Esophagus (tissue), 2 donors: ENCODE measurements at regions not wholly inside any gene's neighbourhood (a gene's known extent, or its start where the extent isn't known, plus 50 kb on each side); places are given as distances from the start of the nearest gene placed in this dataset.

Experiments used
- H3K27ac ChIP-seq, 2 donors: one replicate each; pipeline ENCODE4 v1.5.1; 2013; ENCODE audit warnings: low read depth in 2 of 2, mild to moderate bottlenecking in 2 of 2, inconsistent platforms in 1 of 2, low read length in 1 of 2, moderate library complexity in 1 of 2
- H3K27me3 ChIP-seq, 2 donors: one replicate each; pipeline ENCODE4 v1.6.1; 2013; ENCODE audit warnings: low read length in 2 of 2, control low read depth in 1 of 2, mild to moderate bottlenecking in 1 of 2; ENCODE audit not compliant: insufficient read depth in 2 of 2, control insufficient read depth in 1 of 2
- H3K36me3 ChIP-seq, 2 donors: one replicate each; pipeline ENCODE4 v1.6.1; 2013; ENCODE audit warnings: low read length in 1 of 2; ENCODE audit not compliant: control insufficient read depth in 2 of 2, insufficient read depth in 2 of 2
- H3K4me1 ChIP-seq, 2 donors: one replicate each; pipeline ENCODE4 v1.6.1; 2013; ENCODE audit warnings: low read length in 1 of 2; ENCODE audit not compliant: control insufficient read depth in 2 of 2, insufficient read depth in 2 of 2
- H3K4me3 ChIP-seq, 2 donors: one replicate each; pipeline ENCODE4 v1.5.1; 2013; ENCODE audit warnings: low read length in 2 of 2, mild to moderate bottlenecking in 2 of 2, low read depth in 1 of 2, moderate library complexity in 1 of 2
- H3K9me3 ChIP-seq, 2 donors: one replicate each; pipeline ENCODE4 v1.6.1; 2013; ENCODE audit warnings: mild to moderate bottlenecking in 2 of 2, low read depth in 1 of 2, low read length in 1 of 2, moderate library complexity in 1 of 2; ENCODE audit not compliant: control insufficient read depth in 2 of 2, insufficient read depth in 1 of 2
- WGBS, 2 donors: extraction: QIAGEN DNeasy Blood & Tissue Kit; methylation state at CpG; one replicate each; pipeline ENCODE4 v1.1.7; 2013; 5-methylcytosine and 5-hydroxymethylcytosine counted together
- donor health status: healthy with polysubstance abuse.
- donor health status: Bipolar disorder and iron deficiency.

GRCh38 chr6:106005013-106005412, 81.1 kb upstream of the PRDM1 start:
- H3K9me3 ChIP-seq = no peaks in the 10 kb centered on the region
- H3K27me3 ChIP-seq = no peaks in the 10 kb centered on the region
- no peaks in the 10 kb centered on the region for H3K4me1 ChIP-seq
- no peaks in the 10 kb centered on the region for H3K36me3 ChIP-seq
- no peak overlapping the region for H3K27ac ChIP-seq
- H3K4me3 ChIP-seq = no peak overlapping the region
- WGBS, 2 donors = 81 to 88% methylated on average over 1 of the region's 1 CpG

- no peaks in the 10 kb centered on the region for H3K4me1 ChIP-seq
- H3K4me3 ChIP-seq = no peak overlapping the region
- 45 to 48% methylated on average over 2 of the region's 2 CpGs for WGBS, 2 donors
- no peak overlapping the region for H3K27ac ChIP-seq
- H3K36me3 ChIP-seq = no peaks in the 10 kb centered on the region
- H3K27me3 ChIP-seq = no peaks in the 10 kb centered on the region
- no peaks in the 10 kb centered on the region for H3K9me3 ChIP-seq
Measured at GRCh38 chr6:106003268-106003987, 82.7 kb upstream of the PRDM1 start.

GRCh38 chr6:106002005-106002404, 84.1 kb upstream of the PRDM1 start:
- no peaks in the 10 kb centered on the region for H3K36me3 ChIP-seq
- H3K27me3 ChIP-seq = no peaks in the 10 kb centered on the region
- H3K4me1 ChIP-seq = no peaks in the 10 kb centered on the region
- 85 to 86% methylated on average over 1 of the region's 1 CpG for WGBS, 2 donors
- no peaks in the 10 kb centered on the region for H3K9me3 ChIP-seq
- H3K4me3 ChIP-seq = no peak overlapping the region
- H3K27ac ChIP-seq = no peak overlapping the region

- Histone ChIP-seq H3K9me3 (no peaks in the 10 kb centered on the region), H3K36me3 (no peaks in the 10 kb centered on the region), H3K4me1 (no peaks in the 10 kb centered on the region), H3K27ac (no peak overlapping the region), H3K4me3 (no peak overlapping the region), H3K27me3 (no peaks in the 10 kb centered on the region)
- 91 to 97% methylated on average over 2 of the region's 2 CpGs for WGBS, 2 donors
Measured at GRCh38 chr6:106000935-106001334, 85.2 kb upstream of the PRDM1 start.

- peaks cover 0 to 4% of the 10 kb centered on the region in 2 donors for H3K4me1 ChIP-seq
- no peak overlapping the region for H3K4me3 ChIP-seq
- 77 to 79% methylated on average over 4 of the region's 4 CpGs for WGBS, 2 donors
- no peak overlapping the region for H3K27ac ChIP-seq
- peaks cover 0 to 3% of the 10 kb centered on the region in 2 donors for H3K27me3 ChIP-seq
- H3K9me3 ChIP-seq = no peaks in the 10 kb centered on the region
- no peaks in the 10 kb centered on the region for H3K36me3 ChIP-seq
Measured at GRCh38 chr6:105997482-105997881, 88.7 kb upstream of the PRDM1 start.

- Histone ChIP-seq H3K27ac (peak overlapping the region in 1 of 2 donors; percentile 86), H3K9me3 (no peaks in the 10 kb centered on the region), H3K27me3 (peaks cover 0 to 3% of the 10 kb centered on the region in 2 donors), H3K4me1 (peaks cover 0 to 4% of the 10 kb centered on the region in 2 donors), H3K4me3 (peak overlapping the region in 1 of 2 donors; percentile 67), H3K36me3 (no peaks in the 10 kb centered on the region)
- 24 to 34% methylated on average over 6 of the region's 6 CpGs for WGBS, 2 donors
Measured at GRCh38 chr6:105995391-105995865, 90.7 kb upstream of the PRDM1 start.

- WGBS, 2 donors = 1% methylated on average over 57 of the region's 57 CpGs
- Histone ChIP-seq H3K36me3 (no peaks in the 10 kb centered on the region), H3K4me3 (peak overlapping the region; percentile 67 to 79), H3K9me3 (no peaks in the 10 kb centered on the region), H3K27ac (peak overlapping the region; percentile 86 to 88), H3K27me3 (peaks cover 0 to 3% of the 10 kb centered on the region in 2 donors), H3K4me1 (peaks cover 0 to 4% of the 10 kb centered on the region in 2 donors)
Measured at GRCh38 chr6:105994591-105995390, 91.3 kb upstream of the PRDM1 start.

- H3K4me3 ChIP-seq = peak overlapping the region; percentile 67 to 79
- WGBS, 2 donors = 2 to 4% methylated on average over 44 of the region's 44 CpGs
- peaks cover 0 to 3% of the 10 kb centered on the region in 2 donors for H3K27me3 ChIP-seq
- H3K4me1 ChIP-seq = peaks cover 0 to 4% of the 10 kb centered on the region in 2 donors
- no peaks in the 10 kb centered on the region for H3K9me3 ChIP-seq
- no peaks in the 10 kb centered on the region for H3K36me3 ChIP-seq
- H3K27ac ChIP-seq = peak overlapping the region; percentile 86 to 88
Measured at GRCh38 chr6:105994118-105994590, 92.0 kb upstream of the PRDM1 start.

GRCh38 chr6:105993341-105994117, 92.6 kb upstream of the PRDM1 start:
- Histone ChIP-seq H3K27me3 (peaks cover 0 to 3% of the 10 kb centered on the region in 2 donors), H3K4me1 (peaks cover 0 to 4% of the 10 kb centered on the region in 2 donors), H3K9me3 (no peaks in the 10 kb centered on the region), H3K27ac (peak overlapping the region; percentile 86 to 88), H3K4me3 (peak overlapping the region; percentile 67 to 79), H3K36me3 (no peaks in the 10 kb centered on the region)
- 39 to 46% methylated on average over 23 of the region's 23 CpGs for WGBS, 2 donors
